Gastroesophageal sphincter (tissue), 4 donors: ENCODE measurements at regions not wholly inside any gene's neighbourhood (a gene's known extent, or its start where the extent isn't known, plus 50 kb on each side); places are given as distances from the start of the nearest gene placed in this dataset.

ENCODE experiments used
- ATAC-seq: fragments of 150-250 bp; one replicate; pipeline ENCODE4 v1.9.1; 2016; ENCODE audit warnings: mild to moderate bottlenecking, moderate library complexity
- H3K27ac ChIP-seq, 4 donors: fragments of 200-600 bp; sonication (generic) in 3 of 4; 1 replicate in 3 of 4; 2 replicates in 1 of 4; pipeline ENCODE4 v1.5.1; 2016 to 2019
- H3K27me3 ChIP-seq: fragments of 200-600 bp; sonication (generic); one replicate; pipeline ENCODE4 v1.5.1; 2019
- H3K36me3 ChIP-seq, 2 donors: fragments of 200-600 bp; sonication (generic); one replicate each; pipeline ENCODE4 v1.5.1; 2019; ENCODE audit warnings: control low read depth in 1 of 2
- H3K4me1 ChIP-seq, 3 donors: fragments of 200-600 bp; sonication (generic); 1 replicate in 2 of 3; 2 replicates in 1 of 3; pipeline ENCODE4 v1.5.1; 2016 to 2019; ENCODE audit warnings: control low read depth in 2 of 3
- H3K4me3 ChIP-seq, 2 donors: fragments of 200-600 bp; sonication (generic); one replicate each; pipeline ENCODE4 v1.5.1; 2019; ENCODE audit warnings: mild to moderate bottlenecking in 1 of 2, moderate library complexity in 1 of 2
- H3K9me3 ChIP-seq, 3 donors: fragments of 200-600 bp; sonication (generic); one replicate each; pipeline ENCODE4 v1.5.1; 2017 to 2019; ENCODE audit warnings: control low read depth in 2 of 3
- CTCF ChIP-seq, 4 experiments: fragments of 200-600 bp in 2 of 4; fragments of 450-650 bp in 2 of 4; sonication (generic) in 1 of 4; IDR thresholded peaks; one replicate each; pipeline ENCODE4 v1.5.1; 2017 to 2019; ENCODE audit warnings: antibody characterized with exemption in 4 of 4, mild to moderate bottlenecking in 2 of 4, moderate library complexity in 2 of 4
- EP300 ChIP-seq: sonication (generic); formaldehyde crosslinking; IDR thresholded peaks from one replicate; pipeline ENCODE4 v1.6.1; 2017; ENCODE audit warnings: antibody characterized with exemption, mild to moderate bottlenecking
- POLR2A ChIP-seq, 2 donors: fragments of 450-650 bp; IDR thresholded peaks; one replicate each; pipeline ENCODE4 v1.6.1; 2017; ENCODE audit warnings: antibody characterized with exemption in 2 of 2, mild to moderate bottlenecking in 2 of 2, moderate library complexity in 1 of 2
- POLR2AphosphoS5 ChIP-seq: sonication (generic); formaldehyde crosslinking; IDR thresholded peaks from one replicate; pipeline ENCODE4 v1.6.1; 2017; ENCODE audit warnings: antibody characterized with exemption
- WGBS, 2 donors: methylation state at CpG; one replicate each; pipeline ENCODE4 v1.1.5; 2018; ENCODE audit warnings: low coverage in 1 of 2; 5-methylcytosine and 5-hydroxymethylcytosine counted together

GRCh38 chr3:106452096-106452495, 583.3 kb upstream of the CBLB start:
- no peaks in the 10 kb centered on the region for H3K36me3 ChIP-seq
- H3K9me3 ChIP-seq: no peaks in the 10 kb centered on the region
- TF ChIP-seq CTCF (IDR thresholded peaks at IDR 0.05) (no peak), POLR2AphosphoS5 (no peak), POLR2A (IDR thresholded peaks at IDR 0.05) (no peak), EP300 (no peak)
- 0 to 15% methylated on average over 1 of the region's 1 CpG for WGBS, 2 donors
- H3K27ac ChIP-seq: no peak overlapping the region
- ATAC-seq: no peak
- no peak overlapping the region for H3K4me3 ChIP-seq
- no peaks in the 10 kb centered on the region for H3K27me3 ChIP-seq
- peaks cover 0 to 35% (median 0%) of the 10 kb centered on the region in 3 donors for H3K4me1 ChIP-seq

GRCh38 chr3:106454497-106454896, 585.7 kb upstream of the CBLB start:
- Histone ChIP-seq H3K4me1 (peaks cover 0 to 33% (median 0%) of the 10 kb centered on the region in 3 donors), H3K36me3 (no peaks in the 10 kb centered on the region), H3K4me3 (no peak overlapping the region), H3K27me3 (no peaks in the 10 kb centered on the region), H3K9me3 (no peaks in the 10 kb centered on the region), H3K27ac (no peak overlapping the region)
- 88 to 95% methylated on average over 4 of the region's 4 CpGs for WGBS, 2 donors
- ATAC-seq: no peak
- TF ChIP-seq POLR2AphosphoS5 (no peak), POLR2A (IDR thresholded peaks at IDR 0.05) (no peak), EP300 (no peak), CTCF (IDR thresholded peaks at IDR 0.05) (no peak)

GRCh38 chr3:106457281-106458180, 588.7 kb upstream of the CBLB start:
- TF ChIP-seq POLR2A (IDR thresholded peaks at IDR 0.05): no peak
- TF ChIP-seq CTCF (IDR thresholded peaks at IDR 0.05): no peak
- TF ChIP-seq EP300: no peak
- TF ChIP-seq POLR2AphosphoS5: no peak
- peak; percentile 73 for ATAC-seq
- no peaks in the 10 kb centered on the region for H3K9me3 ChIP-seq
- peak overlapping the region in 1 of 4 donors; percentile 20 for H3K27ac ChIP-seq
- H3K27me3 ChIP-seq: no peaks in the 10 kb centered on the region
- peaks cover 0 to 18% (median 0%) of the 10 kb centered on the region in 3 donors for H3K4me1 ChIP-seq
- 50 to 55% methylated on average over 2 to 3 of the region's 3 CpGs for WGBS, 2 donors
- H3K36me3 ChIP-seq: no peaks in the 10 kb centered on the region
- H3K4me3 ChIP-seq: no peak overlapping the region

- no peak overlapping the region for H3K4me3 ChIP-seq
- H3K36me3 ChIP-seq: no peaks in the 10 kb centered on the region
- no peaks in the 10 kb centered on the region for H3K9me3 ChIP-seq
These were observed 590.1 kb upstream of the CBLB start for GRCh38 chr3:106458952-106459351.

More at GRCh38 chr3:106458952-106459351, 590.1 kb upstream of the CBLB start:
- 75 to 93% methylated on average over 1 to 3 of the region's 3 CpGs for WGBS, 2 donors
- Histone ChIP-seq H3K27ac (no peak overlapping the region), H3K27me3 (no peaks in the 10 kb centered on the region), H3K4me1 (peaks cover 0 to 18% (median 0%) of the 10 kb centered on the region in 3 donors)
- TF ChIP-seq POLR2AphosphoS5 (no peak), CTCF (IDR thresholded peaks at IDR 0.05) (no peak), EP300 (no peak), POLR2A (IDR thresholded peaks at IDR 0.05) (no peak)
- no peak for ATAC-seq
